GM19395 (cell line): ENCODE measurements at regions not wholly inside any gene's neighbourhood (a gene's known extent, or its start where the extent isn't known, plus 50 kb on each side); places are given as distances from the start of the nearest gene placed in this dataset.

Experiments used
- ATAC-seq: cut with Tn5 transposase; IDR thresholded peaks from one replicate; pipeline ENCODE4 v1.9.1; 2021; ENCODE audit warnings: mild to moderate bottlenecking, moderate library complexity; ENCODE audit not compliant: unreplicated experiment

- peak; percentile 68 for ATAC-seq
Observed at GRCh38 chr1:244254467-244254866, 197.2 kb downstream of the ADSS2 start.

- no peak for ATAC-seq
Observed at GRCh38 chr1:244255426-244255965, 196.2 kb downstream of the ADSS2 start.

GRCh38 chr1:244256086-244256676 lies 195.5 kb downstream of the ADSS2 start:
- ATAC-seq = no peak

DNA sequence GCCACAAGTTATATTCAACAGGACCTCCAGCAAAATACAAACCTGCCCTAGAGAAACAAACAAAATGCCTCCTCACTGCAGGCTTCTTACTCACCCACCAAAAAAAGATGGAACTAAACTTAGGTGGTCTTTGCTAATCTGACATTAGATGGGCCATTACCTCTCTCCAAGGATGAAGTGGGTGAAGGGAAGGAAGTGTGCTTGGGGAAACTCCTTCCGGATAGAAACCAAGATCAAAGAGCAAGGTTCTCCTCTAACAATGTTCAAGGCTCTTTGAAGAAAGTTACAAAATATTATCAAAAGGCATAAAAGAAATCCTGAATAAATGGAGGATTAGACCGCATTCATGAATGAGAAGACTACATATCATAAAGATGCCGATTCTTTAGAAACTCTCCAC lies 187.5 kb downstream of the ADSS2 start:
- no peak for ATAC-seq

GRCh38 chr1:244265507-244265906 lies 186.2 kb downstream of the ADSS2 start:
- ATAC-seq = no peak

DNA sequence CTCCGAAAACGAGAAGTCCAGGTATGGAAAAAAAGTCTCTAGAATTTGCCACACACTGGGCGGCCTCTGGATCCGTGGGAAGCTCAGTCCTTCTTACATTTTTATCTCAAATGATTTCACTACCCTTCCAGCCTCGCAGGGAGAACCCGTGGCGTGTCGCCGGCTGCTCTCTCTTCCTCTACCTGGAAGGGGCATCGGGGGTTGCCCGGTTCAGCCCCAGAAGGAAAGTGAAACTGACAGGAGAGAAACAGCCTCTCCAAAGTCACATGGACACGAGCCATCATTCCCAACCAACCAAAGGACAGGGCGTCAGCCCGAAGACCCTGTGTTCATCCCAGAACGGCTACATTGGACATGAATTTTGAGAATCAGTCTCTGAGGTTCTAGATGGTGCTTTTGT lies 182.5 kb downstream of the ADSS2 start:
- no peak for ATAC-seq

GRCh38 chr1:244271004-244271403 lies 180.7 kb downstream of the ADSS2 start:
- ATAC-seq = no peak

DNA sequence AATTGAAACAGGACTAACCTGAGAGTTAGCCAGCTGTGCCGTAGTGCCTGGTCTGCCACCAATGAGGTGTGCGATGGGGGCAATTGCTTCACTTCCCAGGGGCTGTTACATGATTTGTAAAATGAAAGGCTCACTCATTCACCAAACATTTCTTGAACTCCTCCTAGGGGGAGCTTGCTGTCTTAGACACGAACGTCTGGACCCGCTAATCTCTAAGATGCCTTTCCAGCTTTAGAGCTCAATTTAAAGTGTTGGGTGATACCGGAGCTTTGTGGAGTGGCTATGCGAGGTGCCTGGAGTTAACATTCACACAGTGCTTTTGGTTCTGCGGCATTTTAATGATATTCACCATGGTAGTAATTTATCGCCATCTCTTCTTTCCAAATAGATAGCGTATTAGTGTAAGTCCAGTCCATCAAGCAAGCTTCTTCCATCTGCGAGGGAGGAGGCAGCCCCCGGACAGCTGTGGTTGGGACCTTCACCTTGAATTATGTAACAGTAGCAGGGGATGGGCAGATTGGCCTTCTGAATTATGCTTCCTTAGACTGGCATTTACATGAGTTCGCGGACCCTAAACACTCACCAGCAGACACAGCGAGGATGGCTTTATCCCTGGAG lies 179.9 kb downstream of the ADSS2 start:
- no peak for ATAC-seq

GRCh38 chr1:244272471-244273261 lies 179.0 kb downstream of the ADSS2 start:
- ATAC-seq = peak; percentile 88

DNA sequence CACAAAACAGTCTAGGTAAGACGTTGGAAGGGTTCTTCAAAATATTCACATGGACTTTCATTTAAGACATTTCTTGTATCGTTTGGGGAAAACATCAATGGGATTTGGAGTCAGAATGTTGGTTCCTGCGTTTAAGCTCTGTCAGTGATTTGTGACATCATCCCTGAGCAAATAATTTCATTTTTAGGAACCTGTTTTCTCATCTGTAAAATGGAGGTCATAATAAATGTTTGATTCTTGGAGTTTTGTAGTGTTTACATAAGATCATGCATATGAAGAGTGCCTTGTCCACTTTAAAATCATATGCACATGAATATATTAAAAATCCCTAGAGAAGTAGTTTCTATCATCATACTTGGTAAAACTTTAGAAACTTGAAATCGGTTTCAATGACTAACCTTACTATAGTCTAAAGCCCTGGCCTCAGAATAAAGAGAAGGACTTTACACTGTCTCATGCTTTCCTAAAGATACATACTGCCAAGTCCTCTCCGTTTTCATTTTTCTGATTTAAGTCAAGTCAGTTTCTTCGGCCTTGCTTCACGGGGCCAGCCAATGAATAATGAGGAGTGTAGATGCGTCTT lies 178.4 kb downstream of the ADSS2 start:
- ATAC-seq = no peak

GRCh38 chr1:244273845-244274619 lies 177.7 kb downstream of the ADSS2 start:
- peak; percentile 57 for ATAC-seq

DNA sequence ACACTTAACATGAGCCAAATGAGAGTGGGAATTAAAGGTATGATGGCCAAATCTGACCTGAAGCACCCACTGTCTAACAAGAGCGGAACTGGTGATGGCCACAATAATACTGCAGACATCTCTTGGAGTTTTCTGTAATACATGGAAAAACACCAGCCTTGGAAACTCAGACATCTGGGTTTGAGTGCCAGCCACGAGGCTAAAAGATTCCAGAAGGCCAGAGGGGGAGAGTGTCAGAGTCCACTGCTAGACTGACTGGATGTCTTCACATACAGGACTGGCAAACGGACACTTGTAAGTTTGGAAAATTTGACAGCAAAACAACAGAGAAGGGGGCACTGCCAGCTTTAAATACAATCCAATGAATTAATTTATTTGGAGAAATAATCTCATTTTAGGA lies 175.1 kb downstream of the ADSS2 start:
- no peak for ATAC-seq

DNA sequence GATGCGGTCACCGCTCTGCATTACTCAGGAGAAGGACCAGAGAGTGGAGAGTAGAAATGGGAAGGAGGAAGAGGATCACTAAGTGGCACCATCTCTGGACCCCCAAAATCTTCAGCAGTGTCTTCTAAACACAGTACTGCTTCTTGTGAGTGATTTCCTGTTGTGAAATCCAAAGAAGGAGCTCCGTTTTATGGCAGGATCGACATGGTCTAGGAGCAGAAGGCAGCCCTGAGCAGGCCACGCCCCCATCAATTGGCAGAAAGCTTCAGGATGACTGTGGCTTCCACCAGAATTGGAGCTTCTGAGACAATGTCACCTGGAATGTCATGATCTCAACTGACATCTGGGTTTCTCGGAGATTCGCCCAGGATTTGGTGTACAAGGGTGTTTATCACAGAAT lies 171.5 kb downstream of the ADSS2 start:
- ATAC-seq = no peak

DNA sequence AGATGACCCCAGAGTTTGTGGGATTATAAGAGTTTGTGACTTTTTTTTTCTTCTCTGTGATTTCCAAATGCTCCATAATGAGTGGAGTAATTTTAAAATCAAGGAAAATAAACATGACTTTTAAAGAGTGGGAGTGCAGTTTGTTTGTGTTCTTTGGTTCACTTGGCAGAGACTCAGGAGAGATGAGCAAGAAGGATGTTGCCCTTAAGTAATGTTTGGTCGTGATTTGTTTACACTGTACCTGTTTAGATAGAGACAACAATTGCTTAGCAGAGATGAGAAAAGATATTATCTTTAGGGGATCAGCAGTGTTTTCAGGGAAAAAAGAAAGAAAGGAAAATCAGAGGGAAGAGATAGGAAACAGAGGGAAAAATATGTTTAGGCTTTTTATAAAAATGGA lies 170.8 kb downstream of the ADSS2 start:
- ATAC-seq = no peak

- no peak for ATAC-seq
Observed at GRCh38 chr1:244283772-244284171, 167.9 kb downstream of the ADSS2 start.

- no peak for ATAC-seq
Observed at GRCh38 chr1:244284641-244285156, 167.0 kb downstream of the ADSS2 start.

DNA sequence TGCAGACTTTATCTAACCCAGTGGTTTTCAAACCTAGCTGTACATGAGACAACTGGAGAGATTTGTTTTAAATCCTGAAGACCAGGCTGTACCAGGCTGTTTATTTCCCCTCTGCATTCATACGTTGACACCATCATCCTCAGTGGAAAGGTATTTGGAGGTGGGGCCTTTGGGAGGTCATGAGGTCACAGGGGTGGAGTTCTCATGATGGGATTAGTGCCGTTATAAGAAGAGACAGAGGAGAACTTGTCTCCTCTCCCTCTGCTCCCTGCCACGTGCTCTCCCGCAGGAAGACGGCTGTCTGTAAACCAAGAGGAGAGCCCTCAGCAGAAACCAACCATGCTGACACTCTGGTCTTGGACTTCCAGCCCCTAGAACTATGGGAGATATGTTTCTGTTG lies 165.4 kb downstream of the ADSS2 start:
- ATAC-seq = no peak

DNA sequence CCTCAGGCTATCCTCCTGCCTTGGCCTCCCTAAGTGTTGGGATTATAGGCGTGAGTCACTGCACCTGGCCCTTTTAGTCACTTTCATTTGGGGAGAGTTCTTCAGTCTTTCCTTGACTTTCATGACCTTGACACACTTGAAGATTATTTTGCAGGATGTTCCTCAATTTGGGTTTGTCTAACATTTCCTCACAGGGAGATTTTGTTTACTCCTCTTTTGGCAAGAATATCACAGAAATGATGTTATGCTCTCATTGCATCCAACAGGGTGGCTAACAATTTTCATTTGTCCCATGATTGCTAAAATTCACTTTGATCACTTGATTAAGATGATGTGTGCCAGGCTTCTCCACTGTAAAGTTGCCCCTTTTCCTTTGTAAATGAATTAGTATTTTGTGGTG lies 164.0 kb downstream of the ADSS2 start:
- ATAC-seq = no peak

GRCh38 chr1:244288663-244289062 lies 163.0 kb downstream of the ADSS2 start:
- no peak for ATAC-seq

- no peak for ATAC-seq
Observed at GRCh38 chr1:244289991-244290785, 161.5 kb downstream of the ADSS2 start.
